HG03432 (cell line): ENCODE measurements at regions not wholly inside any gene's neighbourhood (a gene's known extent, or its start where the extent isn't known, plus 50 kb on each side); places are given as distances from the start of the nearest gene placed in this dataset.

ENCODE experiments used
- ATAC-seq: cut with Tn5 transposase; IDR thresholded peaks from one replicate; pipeline ENCODE4 v1.9.1; 2021; ENCODE audit warnings: mild to moderate bottlenecking, moderate library complexity; ENCODE audit not compliant: unreplicated experiment

DNA sequence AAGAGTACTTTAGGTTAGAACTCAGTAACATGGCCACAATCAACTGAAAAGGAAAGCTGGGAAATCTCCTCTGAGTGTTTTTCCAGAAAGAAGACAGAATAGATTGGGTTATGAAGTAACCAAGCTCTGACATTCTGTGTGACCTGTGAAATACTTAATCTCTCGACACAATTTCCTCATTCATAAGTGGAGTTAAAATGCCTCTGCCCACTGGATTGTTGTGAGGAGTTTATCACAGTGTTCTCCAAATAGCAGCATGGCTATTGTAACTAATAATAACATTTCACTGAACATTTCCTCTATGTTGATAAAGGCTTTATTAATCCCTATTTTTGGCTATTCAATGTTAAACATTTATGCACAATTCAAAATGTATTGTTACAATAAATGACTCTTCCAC is 311.0 kb downstream of the GABRB2 start:
- no peak for ATAC-seq

DNA sequence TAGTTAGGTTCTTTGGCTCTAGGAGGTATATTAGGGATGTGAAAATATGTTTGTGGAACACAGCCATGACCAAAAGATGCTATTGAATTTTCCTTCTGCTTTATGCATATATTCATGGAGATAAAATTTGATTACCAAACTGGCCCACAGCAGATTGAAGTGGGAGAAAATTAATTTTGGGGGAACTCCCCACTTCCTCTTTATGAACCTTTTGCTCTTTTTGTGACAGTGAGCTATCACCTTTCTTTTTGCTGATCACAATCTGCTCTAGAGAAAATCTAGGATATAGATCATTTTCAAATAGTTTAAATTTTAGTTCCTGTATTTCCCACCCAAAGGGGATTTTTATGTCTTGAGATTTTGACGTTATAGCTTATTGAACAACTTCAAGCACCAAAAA is 313.0 kb downstream of the GABRB2 start:
- ATAC-seq: no peak

DNA sequence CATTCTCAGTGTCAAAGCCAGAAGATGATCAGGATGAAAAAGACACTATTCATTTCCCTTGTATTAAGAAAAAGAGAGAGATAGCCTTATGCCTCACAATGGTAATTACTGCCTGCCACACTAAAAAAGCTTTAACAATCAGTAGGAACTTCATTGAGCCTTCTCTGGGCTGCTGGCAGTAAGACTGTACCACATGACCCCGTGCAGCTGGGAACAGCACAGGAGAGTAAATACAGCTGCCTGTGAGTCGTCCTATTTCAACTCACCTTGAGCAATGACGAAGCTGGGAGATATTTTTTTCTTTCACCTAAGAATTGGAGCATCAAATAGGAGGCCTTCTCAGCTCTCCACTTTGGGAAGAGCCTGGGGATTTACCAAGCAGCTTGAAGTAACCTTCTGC is 316.3 kb downstream of the GABRB2 start:
- ATAC-seq: no peak

DNA sequence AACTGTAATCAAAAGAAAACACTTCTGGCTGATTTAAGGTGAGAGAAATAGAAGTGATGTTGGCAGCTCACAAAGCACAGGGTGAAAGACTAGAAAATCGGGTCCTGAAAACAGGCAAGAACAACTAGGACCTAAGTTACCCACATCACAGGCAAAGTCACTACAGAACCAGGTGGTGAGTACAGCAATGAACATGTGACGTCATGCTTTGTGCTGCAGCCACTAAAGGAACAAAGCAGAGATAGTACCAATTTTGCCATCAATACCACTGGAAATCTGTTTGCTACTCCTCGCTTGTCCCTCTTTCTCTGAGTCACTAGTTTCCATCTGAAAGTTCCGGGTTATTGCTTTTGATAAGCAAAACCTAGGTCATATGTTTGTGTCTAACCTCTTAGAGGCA is 326.7 kb downstream of the GABRB2 start:
- no peak for ATAC-seq

DNA sequence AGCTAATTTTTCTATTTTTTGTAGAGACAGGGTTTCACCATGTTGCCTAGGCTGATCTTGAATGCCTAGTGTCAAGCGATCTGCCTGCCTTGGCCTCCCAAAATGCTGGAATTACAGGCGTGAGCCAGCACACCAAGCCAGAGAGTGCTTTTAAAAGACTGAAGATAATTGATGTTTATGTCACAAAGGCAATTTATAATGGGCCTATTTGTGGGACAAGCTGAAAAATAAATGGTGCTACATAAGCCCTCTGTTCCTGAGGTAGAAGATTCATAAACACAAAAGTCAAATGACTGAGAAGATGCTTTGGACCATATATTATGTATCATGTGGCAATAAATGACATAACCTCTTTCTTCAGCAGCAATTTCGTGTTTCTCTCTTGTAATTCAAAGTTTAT is 329.6 kb downstream of the GABRB2 start:
- ATAC-seq: no peak

DNA sequence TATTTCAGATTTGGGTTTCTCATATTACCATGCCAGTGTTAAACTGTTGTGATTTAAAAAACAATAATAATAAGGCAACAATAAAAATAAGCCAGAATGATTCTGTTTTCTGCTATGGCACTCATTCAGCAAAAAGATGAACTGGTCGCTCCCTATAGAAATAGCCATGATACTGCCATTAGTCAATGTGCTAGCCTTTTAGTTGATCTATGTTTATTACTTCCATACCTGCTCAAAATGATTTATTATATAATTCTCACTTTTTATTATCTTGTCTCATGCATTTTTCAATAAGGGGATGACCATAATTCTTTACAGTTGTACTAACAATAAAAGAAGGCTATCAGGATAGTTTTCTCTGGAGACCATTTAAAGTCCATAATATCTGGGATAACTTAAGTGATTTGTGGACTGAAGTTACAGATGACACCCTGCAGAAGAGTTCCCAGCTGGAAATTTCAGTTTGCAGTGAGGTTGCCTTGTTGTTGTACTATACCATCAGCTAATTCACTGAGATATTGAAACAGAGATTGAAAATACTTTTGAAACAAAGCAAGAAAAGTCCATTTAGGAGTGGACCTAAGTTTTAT is 334.3 kb downstream of the GABRB2 start:
- no peak for ATAC-seq

DNA sequence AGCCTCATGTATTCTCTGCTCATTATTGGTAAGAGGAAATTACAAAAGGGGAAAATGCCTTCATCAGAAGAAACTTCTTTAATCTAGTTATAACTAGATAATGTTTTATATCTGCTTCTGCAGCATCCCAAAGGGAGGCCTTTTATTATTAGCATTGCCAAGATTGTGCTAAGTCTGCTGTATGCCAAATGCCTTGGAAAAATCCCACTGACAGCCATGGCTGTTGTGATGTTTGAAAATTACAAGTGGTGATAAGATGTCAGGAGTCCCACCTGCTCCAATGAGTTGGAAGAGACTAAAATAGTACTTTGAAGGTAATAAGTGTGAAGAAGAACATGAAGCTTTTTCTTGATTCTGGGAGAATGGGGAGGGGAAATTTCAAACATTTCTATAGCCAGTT is 345.0 kb downstream of the GABRB2 start:
- ATAC-seq: no peak

DNA sequence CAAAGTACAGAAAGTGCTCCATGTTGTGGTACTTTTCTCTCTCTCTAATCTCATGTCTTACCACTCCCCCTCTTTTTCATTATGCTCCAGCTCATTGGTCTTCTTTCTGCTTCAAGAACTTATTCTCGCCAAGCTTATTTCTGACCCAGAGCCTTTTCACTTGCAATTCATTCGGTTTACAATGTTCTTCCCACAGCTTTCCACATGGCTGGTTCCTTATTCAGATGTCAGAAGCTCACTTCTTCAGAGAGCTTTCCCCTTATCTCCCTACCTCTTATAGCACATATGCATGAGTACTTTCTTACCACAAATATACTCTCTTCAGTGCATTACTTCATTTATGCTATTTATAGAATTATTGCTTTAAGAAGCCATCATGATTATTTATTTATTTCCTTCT is 338.8 kb upstream of the ATP10B start:
- ATAC-seq: no peak

DNA sequence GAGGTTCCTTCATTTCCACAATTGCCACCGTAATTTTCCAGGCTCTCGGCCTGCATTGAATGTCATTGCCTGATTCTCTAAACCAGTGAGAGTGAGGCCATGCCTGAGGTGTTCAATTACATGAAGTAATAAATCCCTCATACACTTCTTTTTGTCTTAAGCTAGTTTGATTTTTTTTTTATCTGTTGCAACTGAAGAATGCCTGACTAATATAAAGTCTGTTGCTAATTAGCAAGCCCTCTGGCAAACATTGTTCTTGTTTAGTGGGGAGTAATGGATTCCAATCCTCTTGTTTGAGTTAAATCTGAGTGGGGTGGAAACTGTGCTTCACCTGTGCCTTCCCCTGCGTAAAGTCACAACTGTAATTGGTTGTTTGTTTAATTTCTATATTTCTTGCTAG is 338.1 kb upstream of the ATP10B start:
- ATAC-seq: no peak

DNA sequence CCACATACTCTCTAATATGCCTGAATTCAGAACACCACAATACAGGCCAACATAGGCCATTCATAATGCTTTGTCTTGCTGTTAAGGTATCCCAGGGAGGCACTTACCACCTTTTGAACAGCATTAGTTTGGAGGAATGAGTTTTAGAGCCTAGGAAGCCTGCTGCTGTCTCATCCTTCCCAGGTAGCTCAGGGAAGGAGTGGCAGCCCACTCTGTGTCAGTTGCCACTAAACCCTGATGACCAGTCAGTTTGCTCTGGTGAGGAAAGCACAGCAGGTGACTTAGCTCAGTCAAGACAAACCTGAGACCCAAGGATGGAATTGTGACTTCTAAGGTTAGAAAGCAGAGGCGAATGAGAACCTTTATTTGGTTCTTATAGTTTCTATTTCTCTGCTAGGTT is 337.4 kb upstream of the ATP10B start:
- ATAC-seq: no peak

DNA sequence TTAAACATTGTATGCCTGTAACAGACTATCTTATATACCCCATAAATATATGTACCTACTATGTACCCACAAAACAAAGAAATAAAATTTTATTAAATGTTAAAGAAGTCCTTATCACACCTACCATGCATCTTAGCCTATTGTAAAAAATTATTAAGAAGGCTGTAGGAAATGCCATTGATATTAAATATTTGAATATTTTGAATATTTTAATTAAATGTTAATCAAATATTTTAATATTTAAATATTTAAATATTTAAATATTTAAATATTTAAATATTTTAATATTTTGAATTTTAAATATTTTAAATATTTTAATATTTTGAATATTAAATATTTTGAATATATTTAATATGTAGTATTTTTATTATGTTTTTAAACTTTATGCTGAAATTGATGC is 331.5 kb upstream of the ATP10B start:
- ATAC-seq: no peak

DNA sequence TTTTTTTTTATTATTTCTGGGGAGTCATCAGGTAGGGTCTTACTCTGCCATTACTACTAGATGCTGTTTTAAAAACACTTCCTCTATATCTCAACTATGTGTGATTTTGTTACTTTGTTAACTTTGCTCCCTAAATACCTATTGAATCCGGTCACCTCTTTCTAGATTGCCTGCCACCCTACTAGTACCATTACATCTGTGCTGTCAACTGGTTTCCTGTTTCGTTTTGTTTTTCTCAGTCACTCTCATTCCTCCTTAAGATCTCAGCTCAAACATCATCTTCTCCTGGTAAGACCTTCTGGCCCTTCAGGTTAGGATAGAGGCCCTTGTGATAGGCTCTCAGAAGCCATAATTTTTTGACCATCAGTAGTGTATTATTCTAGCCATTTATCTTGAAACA is 324.2 kb upstream of the ATP10B start:
- no peak for ATAC-seq

DNA sequence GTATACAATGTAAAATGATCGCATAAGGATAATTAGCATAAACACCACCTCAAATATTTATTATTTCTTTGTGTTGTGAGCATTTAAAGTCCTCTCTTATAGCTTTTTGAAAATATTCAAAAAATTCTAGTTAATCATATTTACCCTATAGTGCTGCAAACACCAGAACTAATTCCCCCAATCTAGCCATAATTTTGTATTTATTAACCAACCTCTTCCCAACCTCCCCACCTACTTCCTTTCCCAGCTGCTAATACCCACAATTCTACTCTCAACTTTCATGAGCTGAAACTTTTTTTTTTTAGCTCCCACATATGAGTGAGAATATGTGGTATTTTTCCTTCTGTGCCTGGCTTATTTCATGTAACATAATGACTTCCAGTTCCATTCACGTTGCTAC is 317.8 kb upstream of the ATP10B start:
- peak; percentile 42 for ATAC-seq

DNA sequence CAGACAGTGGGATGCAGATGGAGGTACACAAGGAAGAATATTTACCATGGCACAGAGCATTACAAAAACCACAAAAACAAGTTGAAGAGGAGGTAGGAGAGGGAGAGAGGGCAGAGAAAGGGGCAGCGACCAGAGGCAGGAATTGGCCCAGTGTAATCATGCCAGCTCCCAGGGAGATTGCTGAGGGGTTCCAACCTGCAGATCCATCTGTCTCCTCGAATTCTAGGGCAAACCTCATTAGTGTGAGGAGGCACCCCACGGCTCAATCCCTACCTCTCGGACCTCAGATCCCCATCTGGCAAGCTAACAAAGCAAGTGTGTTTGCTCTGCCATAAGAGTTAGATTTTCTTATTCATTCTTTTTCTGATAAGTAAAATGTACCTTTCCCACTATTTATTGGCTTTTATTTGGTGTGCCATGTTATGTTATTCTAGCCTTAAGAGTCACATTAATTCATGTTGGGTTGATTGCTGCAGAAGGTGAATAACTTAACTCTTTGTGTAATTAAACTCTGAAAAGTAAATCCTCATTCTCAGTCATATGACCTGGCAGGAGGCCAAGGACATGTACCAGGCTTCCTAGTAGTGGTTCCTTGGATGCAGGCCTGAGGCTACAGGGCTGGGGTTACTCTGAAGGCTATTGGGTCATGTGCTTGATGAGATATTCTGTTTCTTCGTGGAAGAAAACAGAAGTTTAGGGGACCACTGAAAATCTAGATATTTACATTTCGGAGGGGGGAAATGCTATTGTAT is 315.2 kb upstream of the ATP10B start:
- ATAC-seq: no peak

DNA sequence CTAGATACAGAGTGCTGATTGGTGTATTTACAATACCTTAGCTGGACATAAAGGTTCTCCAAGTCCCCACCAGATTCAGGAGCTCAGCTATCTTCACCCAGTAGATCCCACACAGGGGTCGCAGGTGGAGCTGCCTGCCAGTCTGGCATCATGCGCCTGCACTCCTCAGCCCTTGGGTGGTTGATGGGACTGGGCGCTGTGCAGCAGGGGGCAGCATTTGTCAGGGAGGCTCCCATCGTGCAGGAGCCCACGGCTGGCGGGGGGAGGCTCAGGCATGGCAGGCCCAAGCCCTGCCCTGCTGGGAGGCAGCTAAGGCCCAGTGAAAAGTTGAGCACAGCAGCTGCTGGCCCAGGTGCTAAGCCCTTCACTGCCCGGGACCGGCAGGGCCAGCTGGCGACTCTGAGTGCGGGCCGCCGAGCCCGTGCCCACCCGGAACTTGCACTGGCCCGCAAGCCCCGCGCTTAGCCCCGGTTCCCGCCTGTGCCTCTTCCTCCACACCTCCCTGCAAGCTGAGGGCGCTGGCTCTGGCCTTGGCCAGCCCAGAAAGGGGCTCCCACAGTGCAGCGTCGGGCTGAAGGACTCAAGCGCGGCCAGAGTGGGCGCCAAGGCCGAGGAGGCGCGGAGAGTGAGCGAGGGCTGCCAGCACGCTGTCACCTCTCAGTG is 314.1 kb upstream of the ATP10B start:
- no peak for ATAC-seq

DNA sequence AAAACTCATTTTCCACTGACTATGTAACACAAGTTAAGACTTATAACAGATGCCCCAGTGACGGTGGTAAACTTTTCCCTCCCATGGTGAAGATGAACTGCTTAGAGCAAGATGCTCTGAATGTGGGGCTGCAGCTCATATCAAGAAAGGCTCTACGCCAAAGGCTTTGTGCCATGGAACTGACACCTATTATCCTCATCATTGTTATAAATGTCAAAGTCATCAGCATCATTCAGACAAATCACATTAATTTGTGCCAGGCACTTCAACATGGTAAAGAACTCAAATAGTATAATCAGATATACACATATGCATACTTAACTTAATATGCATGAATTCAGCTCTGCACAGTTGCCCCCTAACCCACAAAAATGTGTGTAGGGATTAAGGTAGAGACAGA is 305.9 kb upstream of the ATP10B start:
- no peak for ATAC-seq

DNA sequence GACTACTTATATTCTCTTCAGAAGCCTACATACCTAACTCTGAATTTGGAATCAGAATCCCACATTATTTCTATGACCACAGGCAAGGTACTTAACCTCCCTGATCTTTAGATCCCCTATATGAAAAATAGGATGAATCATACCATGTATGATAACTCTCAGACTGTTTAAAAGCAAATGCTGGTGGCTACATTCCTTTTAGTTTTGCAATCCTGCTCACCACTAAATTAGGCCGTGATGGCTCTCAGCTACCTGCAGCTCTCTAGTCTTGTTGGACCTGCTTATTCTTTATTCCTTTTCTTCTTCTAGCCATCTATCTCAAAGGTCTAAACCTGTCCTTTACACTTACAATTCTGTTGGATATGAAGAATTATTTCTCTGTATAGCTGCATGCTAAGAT is 303.4 kb upstream of the ATP10B start:
- ATAC-seq: no peak

DNA sequence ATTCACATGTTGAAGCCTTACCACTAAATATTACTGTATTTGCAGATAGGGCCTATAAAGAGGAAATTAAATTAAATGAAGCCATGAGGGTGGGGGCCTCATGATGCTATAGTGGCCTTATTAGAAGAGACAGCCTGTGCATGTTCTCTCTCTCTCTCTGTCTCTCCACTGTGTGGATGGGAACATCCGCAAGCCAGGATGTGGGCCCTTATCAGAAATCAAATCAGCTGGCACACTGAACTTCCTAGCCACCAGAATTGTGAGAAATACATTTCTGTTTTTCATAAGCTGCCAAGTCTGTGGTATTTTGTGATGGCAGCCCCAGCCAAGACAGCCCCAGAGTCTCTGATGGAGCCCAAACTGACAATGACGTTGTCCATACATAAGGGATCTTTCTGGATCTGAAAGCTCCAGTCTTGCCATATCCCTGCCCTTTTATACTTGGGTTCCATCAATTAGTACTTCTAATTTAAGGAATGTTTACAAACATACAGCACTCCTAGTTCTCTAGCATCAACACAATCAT is 300.5 kb upstream of the ATP10B start:
- ATAC-seq: no peak

DNA sequence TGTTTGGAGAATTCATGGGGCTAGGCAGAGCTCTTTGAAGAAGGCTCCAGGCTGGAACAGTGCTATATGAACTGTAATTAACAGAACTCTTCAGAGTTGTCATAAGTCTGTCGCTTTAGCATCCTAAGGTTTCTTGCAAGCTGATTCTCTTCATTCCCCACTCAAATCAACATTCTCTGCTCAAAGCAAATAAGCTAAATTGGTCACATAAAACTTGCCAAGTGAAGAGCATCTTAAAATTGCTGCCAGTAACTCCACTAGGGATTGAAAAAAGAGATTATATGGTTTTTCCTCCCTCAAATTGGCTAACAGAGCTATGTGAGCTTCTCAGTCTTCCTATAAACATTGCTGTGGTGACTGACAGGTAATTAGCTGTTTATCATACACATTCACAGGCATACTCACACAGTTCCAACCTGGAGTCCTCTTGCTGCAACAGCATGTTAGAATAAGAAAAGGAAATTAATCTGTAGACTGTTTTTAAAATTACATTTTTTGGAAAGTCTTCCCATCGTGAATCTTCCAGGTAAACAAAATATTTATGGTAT is 298.5 kb upstream of the ATP10B start:
- no peak for ATAC-seq

DNA sequence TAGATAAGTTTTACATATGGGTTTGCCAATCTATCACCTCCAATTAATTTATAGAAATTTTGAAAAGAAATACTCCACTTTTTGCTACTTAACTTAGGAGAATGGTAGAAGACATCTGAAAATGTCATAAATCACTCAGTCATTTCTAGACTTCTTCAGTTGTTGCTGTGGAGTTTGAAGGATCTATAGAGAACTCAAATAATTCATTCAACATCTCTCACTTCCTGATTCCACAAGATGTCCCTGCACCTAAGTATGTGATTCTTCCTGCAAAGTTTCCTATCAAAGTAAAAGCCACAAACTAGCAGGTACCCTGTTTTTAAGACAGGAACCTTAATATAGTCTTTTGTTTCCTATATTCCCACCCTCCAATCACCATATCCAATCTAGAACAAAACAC is 297.1 kb upstream of the ATP10B start:
- no peak for ATAC-seq

DNA sequence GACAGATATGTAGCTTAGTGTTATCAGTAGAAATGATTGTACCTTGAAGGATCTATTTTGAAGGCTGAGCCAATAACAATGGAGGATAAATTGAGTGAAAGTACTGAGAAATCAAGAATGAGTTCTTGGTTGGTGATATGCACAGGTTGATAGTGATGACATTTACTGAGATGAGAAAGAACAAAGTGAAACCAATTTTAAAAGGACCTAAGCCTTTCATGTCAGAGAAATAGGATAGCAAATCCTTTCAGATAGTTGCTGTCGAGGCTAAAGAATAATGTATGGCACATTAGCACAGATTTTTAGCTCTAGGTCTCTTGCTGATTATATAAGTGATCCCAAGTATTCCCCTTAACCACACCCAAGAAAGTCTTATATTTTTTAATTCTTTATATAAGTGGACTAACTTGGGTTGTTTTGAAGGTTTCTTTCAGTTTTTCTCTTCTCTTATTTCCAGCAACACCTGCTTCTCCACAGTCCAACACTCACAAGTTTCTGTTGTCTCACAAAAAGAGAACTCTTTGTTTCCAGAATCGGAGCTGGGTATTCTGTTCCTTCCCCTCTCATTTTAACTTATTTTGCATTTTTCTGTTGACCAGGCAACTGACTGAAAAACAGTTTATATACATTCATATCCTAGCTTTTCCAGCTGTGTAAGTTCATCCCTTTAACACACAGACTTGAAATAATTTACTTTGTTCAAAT is 286.9 kb upstream of the ATP10B start:
- ATAC-seq: peak; percentile 49
